ENCODE measurements at regions not wholly inside any gene's neighbourhood (a gene's known extent, or its start where the extent isn't known, plus 50 kb on each side); places are given as distances from the start of the nearest gene placed in this dataset.

DNA sequence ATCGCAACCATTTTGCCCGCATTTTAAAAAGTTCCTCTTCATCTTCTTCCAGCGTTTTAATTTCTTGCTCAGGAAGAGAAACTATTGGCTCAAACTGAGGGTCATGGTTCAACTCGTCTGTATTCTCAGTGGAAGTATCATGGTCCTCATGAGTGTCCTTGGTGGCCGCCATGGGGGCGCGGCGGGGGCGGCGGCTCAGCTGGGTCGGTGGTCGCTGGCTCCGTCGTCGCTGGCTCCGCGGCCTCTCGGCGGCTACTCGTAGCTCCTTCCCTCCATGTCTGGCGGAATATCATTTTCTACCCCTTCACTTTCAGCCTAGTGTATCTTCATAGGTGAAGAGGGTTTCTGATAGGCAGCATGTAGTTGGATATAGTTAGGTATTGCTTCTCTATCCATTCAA, 492.0 kb upstream of the MAGEB18 start:
- DNase-seq (ENCODE audit: extremely low spot score, unreplicated experiment) = no peak
- Mint-ChIP-seq H3K27ac (no peak overlapping the region), H3K4me3 (no peak overlapping the region), H3K9me3 (no peaks in the 10 kb centered on the region), H3K4me1 (ENCODE audit: unreplicated experiment) (no peaks in the 10 kb centered on the region), H3K36me3 (no peaks in the 10 kb centered on the region), H3K27me3 (no peaks in the 10 kb centered on the region)
- TF ChIP-seq, protein P1, sequence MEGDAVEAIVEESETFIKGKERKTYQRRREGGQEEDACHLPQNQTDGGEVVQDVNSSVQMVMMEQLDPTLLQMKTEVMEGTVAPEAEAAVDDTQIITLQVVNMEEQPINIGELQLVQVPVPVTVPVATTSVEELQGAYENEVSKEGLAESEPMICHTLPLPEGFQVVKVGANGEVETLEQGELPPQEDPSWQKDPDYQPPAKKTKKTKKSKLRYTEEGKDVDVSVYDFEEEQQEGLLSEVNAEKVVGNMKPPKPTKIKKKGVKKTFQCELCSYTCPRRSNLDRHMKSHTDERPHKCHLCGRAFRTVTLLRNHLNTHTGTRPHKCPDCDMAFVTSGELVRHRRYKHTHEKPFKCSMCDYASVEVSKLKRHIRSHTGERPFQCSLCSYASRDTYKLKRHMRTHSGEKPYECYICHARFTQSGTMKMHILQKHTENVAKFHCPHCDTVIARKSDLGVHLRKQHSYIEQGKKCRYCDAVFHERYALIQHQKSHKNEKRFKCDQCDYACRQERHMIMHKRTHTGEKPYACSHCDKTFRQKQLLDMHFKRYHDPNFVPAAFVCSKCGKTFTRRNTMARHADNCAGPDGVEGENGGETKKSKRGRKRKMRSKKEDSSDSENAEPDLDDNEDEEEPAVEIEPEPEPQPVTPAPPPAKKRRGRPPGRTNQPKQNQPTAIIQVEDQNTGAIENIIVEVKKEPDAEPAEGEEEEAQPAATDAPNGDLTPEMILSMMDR (conservative IDR thresholded peaks at IDR 0.05) = no peak

- no peak overlapping the region for H3K27ac Mint-ChIP-seq
- no peaks in the 10 kb centered on the region for H3K36me3 Mint-ChIP-seq
- H3K4me3 Mint-ChIP-seq = no peak overlapping the region
- no peaks in the 10 kb centered on the region for H3K4me1 Mint-ChIP-seq (ENCODE audit: unreplicated experiment)
- no peaks in the 10 kb centered on the region for H3K9me3 Mint-ChIP-seq
- TF ChIP-seq, protein P1 (conservative IDR thresholded peaks at IDR 0.05) = no peak
- no peaks in the 10 kb centered on the region for H3K27me3 Mint-ChIP-seq
- DNase-seq (ENCODE audit: extremely low spot score, unreplicated experiment) = no peak
Observed at GRCh38 chrX:25648790-25649189, 489.4 kb upstream of the MAGEB18 start.

DNA sequence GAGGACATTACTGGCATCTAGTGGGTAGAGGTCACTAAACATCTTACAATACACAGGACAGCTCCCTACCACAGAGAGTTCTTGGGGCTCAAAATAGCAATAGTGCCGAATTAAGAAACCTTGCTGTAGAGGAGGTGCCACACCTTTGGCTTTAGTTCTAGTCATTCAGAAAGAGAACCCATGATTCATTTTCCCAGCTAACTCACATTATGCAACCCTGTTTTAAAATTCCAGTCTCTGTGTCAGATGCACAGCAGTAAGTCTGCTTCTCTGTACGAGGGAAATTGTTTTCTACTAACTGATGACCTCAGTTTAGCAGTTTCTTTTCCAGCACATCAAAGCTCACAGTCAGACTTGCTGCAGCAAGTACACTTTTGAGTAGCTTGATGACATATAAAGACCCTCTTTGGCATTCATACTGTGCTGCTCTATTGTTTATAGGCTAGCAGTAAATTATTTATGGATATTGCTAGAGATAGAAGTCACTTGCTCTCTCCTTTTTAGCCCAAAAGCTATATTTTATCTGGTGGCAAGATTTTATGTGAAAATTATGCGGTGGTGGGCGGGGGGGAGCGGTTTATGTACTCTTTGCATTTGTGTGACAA, 487.8 kb upstream of the MAGEB18 start:
- Mint-ChIP-seq H3K4me1 (ENCODE audit: unreplicated experiment) (no peaks in the 10 kb centered on the region), H3K4me3 (no peak overlapping the region), H3K27ac (no peak overlapping the region), H3K36me3 (no peaks in the 10 kb centered on the region), H3K27me3 (no peaks in the 10 kb centered on the region), H3K9me3 (no peaks in the 10 kb centered on the region)
- TF ChIP-seq, protein P1 (conservative IDR thresholded peaks at IDR 0.05) = no peak
- no peak for DNase-seq (ENCODE audit: extremely low spot score, unreplicated experiment)

- no peaks in the 10 kb centered on the region for H3K27me3 Mint-ChIP-seq
- H3K9me3 Mint-ChIP-seq = no peaks in the 10 kb centered on the region
- no peak for DNase-seq (ENCODE audit: extremely low spot score, unreplicated experiment)
- no peaks in the 10 kb centered on the region for H3K4me1 Mint-ChIP-seq (ENCODE audit: unreplicated experiment)
- no peak overlapping the region for H3K4me3 Mint-ChIP-seq
- TF ChIP-seq, protein P1 (conservative IDR thresholded peaks at IDR 0.05) = no peak
- no peak overlapping the region for H3K27ac Mint-ChIP-seq
- H3K36me3 Mint-ChIP-seq = no peaks in the 10 kb centered on the region
Observed at GRCh38 chrX:25659317-25659716, 478.8 kb upstream of the MAGEB18 start.

DNA sequence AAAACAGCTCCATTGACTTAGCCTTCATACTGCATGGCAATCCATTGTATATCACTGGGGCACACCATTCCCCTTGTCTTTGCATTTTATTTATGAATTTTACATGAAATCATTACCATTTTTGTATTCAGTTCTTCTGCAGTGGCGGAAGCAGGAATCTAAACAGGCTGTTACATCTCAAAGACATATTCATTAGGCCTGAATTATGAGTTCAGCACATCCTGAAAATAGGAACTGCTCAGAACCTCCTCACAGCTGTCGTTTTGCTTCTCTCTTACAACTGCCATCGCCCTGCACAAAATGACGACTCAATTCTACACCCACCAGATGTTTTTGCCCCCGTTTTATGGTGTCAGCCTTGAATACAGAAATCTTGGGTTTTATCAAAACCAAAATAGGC, 474.4 kb upstream of the MAGEB18 start:
- H3K27me3 Mint-ChIP-seq = no peaks in the 10 kb centered on the region
- no peaks in the 10 kb centered on the region for H3K4me1 Mint-ChIP-seq (ENCODE audit: unreplicated experiment)
- H3K36me3 Mint-ChIP-seq = no peaks in the 10 kb centered on the region
- TF ChIP-seq, protein P1 (conservative IDR thresholded peaks at IDR 0.05) = no peak
- DNase-seq (ENCODE audit: extremely low spot score, unreplicated experiment) = no peak
- H3K27ac Mint-ChIP-seq = no peak overlapping the region
- no peaks in the 10 kb centered on the region for H3K9me3 Mint-ChIP-seq
- H3K4me3 Mint-ChIP-seq = no peak overlapping the region

- DNase-seq (ENCODE audit: extremely low spot score, unreplicated experiment) = no peak
- no peaks in the 10 kb centered on the region for H3K36me3 Mint-ChIP-seq
- no peak overlapping the region for H3K4me3 Mint-ChIP-seq
- H3K9me3 Mint-ChIP-seq = no peaks in the 10 kb centered on the region
- TF ChIP-seq, protein P1 (conservative IDR thresholded peaks at IDR 0.05) = no peak
- H3K4me1 Mint-ChIP-seq (ENCODE audit: unreplicated experiment) = no peaks in the 10 kb centered on the region
- H3K27ac Mint-ChIP-seq = no peak overlapping the region
- no peaks in the 10 kb centered on the region for H3K27me3 Mint-ChIP-seq
Observed at GRCh38 chrX:25665431-25665830, 472.7 kb upstream of the MAGEB18 start.
